ENCODE measurements at regions not wholly inside any gene's neighbourhood (a gene's known extent, or its start where the extent isn't known, plus 50 kb on each side); places are given as distances from the start of the nearest gene placed in this dataset.

- TF ChIP-seq CTCF (IDR thresholded peaks at IDR 0.05): no peak
Measured at GRCh38 chr1:178020968-178021640, 51.2 kb upstream of the SEC16B start.

GRCh38 chr1:178021950-178022349, 52.1 kb upstream of the SEC16B start:
- TF ChIP-seq CTCF (IDR thresholded peaks at IDR 0.05): no peak

GRCh38 chr1:178023181-178023618, 53.3 kb upstream of the SEC16B start:
- TF ChIP-seq CTCF (IDR thresholded peaks at IDR 0.05): no peak

DNA sequence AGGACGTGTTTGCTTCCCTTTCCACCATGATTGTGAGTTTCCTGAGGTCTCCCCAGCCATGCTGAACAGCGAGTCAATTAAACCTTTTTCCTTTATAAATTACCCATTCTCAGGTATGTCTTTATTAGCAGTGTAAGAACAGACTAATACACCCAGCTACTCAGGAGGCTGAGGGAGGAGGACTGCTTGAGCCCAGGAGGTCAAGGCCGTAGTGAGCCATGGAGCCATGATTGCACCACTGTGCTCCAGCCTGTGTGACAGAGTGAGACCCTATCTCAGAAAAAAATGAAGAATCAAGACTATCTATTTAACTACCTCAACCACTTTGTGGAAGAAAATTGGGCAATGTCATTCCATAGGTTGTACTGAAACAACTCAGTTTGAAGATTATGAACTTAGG, 54.6 kb upstream of the SEC16B start:
- no peak for TF ChIP-seq CTCF (IDR thresholded peaks at IDR 0.05)

- TF ChIP-seq CTCF (IDR thresholded peaks at IDR 0.05): no peak
Measured at GRCh38 chr1:178025613-178026356, 55.9 kb upstream of the SEC16B start.

GRCh38 chr1:178028841-178029481, 59.1 kb upstream of the SEC16B start:
- no peak for TF ChIP-seq CTCF (IDR thresholded peaks at IDR 0.05)

GRCh38 chr1:178030467-178030866, 60.6 kb upstream of the SEC16B start:
- TF ChIP-seq CTCF (IDR thresholded peaks at IDR 0.05): no peak
